Fibroblast of pulmonary artery (primary cell): ENCODE measurements at regions not wholly inside any gene's neighbourhood (a gene's known extent, or its start where the extent isn't known, plus 50 kb on each side); places are given as distances from the start of the nearest gene placed in this dataset.

Experiments used
- DNase-seq: peaks from one replicate; pipeline ENCODE4 v3.0.0-alpha.2; 2010; ENCODE audit warnings: low read depth
- H3K4me3 ChIP-seq: replicated peaks from 2 replicates; pipeline ENCODE4 v1.5.1; 2011; ENCODE audit warnings: low read depth, mild to moderate bottlenecking, control low read depth, low read length, moderate library complexity
- CTCF ChIP-seq: IDR thresholded peaks from 2 replicates; pipeline ENCODE4 v1.5.1; 2011; ENCODE audit warnings: mild to moderate bottlenecking, control low read depth, low read length, inconsistent platforms; ENCODE audit errors: missing control alignments

- no peak overlapping the region for H3K4me3 ChIP-seq
- DNase-seq: no peak
- no peak for TF ChIP-seq CTCF
Observed at GRCh38 chrX:139058831-139059495, 347.4 kb upstream of the FGF13 start.

- H3K4me3 ChIP-seq: no peak overlapping the region
- DNase-seq: no peak
- no peak for TF ChIP-seq CTCF
Observed at GRCh38 chrX:139052461-139052860, 340.9 kb upstream of the FGF13 start.

GRCh38 chrX:139049465-139049864 is 337.9 kb upstream of the FGF13 start:
- TF ChIP-seq CTCF: no peak
- no peak overlapping the region for H3K4me3 ChIP-seq
- no peak for DNase-seq

GRCh38 chrX:139044680-139045079 is 333.2 kb upstream of the FGF13 start:
- no peak for DNase-seq
- TF ChIP-seq CTCF: no peak
- H3K4me3 ChIP-seq: no peak overlapping the region

- no peak for TF ChIP-seq CTCF
- no peak overlapping the region for H3K4me3 ChIP-seq
- DNase-seq: no peak
Observed at GRCh38 chrX:139039041-139039440, 327.5 kb upstream of the FGF13 start.

- TF ChIP-seq CTCF: no peak
- DNase-seq: no peak
- no peak overlapping the region for H3K4me3 ChIP-seq
Observed at GRCh38 chrX:139026811-139027210, 315.3 kb upstream of the FGF13 start.

- H3K4me3 ChIP-seq: no peak overlapping the region
- TF ChIP-seq CTCF: no peak
Observed at GRCh38 chrX:139026406-139026805, 314.9 kb upstream of the FGF13 start.

More at GRCh38 chrX:139026406-139026805, 314.9 kb upstream of the FGF13 start:
- DNase-seq: no peak
